H9 (cell line): ENCODE measurements at regions not wholly inside any gene's neighbourhood (a gene's known extent, or its start where the extent isn't known, plus 50 kb on each side); places are given as distances from the start of the nearest gene placed in this dataset.

ENCODE experiments used
- DNase-seq: peaks from one replicate; pipeline ENCODE4 v3.0.0-alpha.2; 2017
- H2AFZ ChIP-seq: one replicate; pipeline ENCODE4 v1.6.1; 2013; ENCODE audit warnings: mild to moderate bottlenecking, low read length, control low read depth, moderate library complexity
- H2AK5ac ChIP-seq: 2 replicates; pipeline ENCODE4 v1.6.1; 2013; ENCODE audit warnings: low read length, control low read depth, mixed read lengths; ENCODE audit not compliant: insufficient read length
- H2BK120ac ChIP-seq: one replicate; pipeline ENCODE4 v1.6.1; 2013; ENCODE audit warnings: low read depth, mild to moderate bottlenecking, low read length, control low read depth, inconsistent platforms; ENCODE audit not compliant: poor library complexity, severe bottlenecking
- H2BK12ac ChIP-seq: 2 replicates; pipeline ENCODE4 v1.6.1; 2013; ENCODE audit warnings: low read length, control low read depth, mixed read lengths, low read depth; ENCODE audit not compliant: insufficient read length
- H2BK15ac ChIP-seq: 2 replicates; pipeline ENCODE4 v1.6.1; 2013; ENCODE audit warnings: low read depth, low read length, control low read depth
- H2BK20ac ChIP-seq: one replicate; pipeline ENCODE4 v1.6.1; 2013; ENCODE audit warnings: low read depth, mild to moderate bottlenecking, low read length, control low read depth, inconsistent platforms; ENCODE audit not compliant: poor library complexity, severe bottlenecking
- H2BK5ac ChIP-seq: 2 replicates; pipeline ENCODE4 v1.6.1; 2013; ENCODE audit warnings: low read length, control low read depth, mixed read lengths; ENCODE audit not compliant: insufficient read length
- H3K14ac ChIP-seq: 2 replicates; pipeline ENCODE4 v1.6.1; 2013; ENCODE audit warnings: low read length, control low read depth; ENCODE audit not compliant: insufficient read depth
- H3K18ac ChIP-seq: 2 replicates; pipeline ENCODE4 v1.6.1; 2013; ENCODE audit warnings: low read depth, mild to moderate bottlenecking, mixed read lengths, low read length, control low read depth; ENCODE audit not compliant: insufficient read length
- H3K23ac ChIP-seq: 2 replicates; pipeline ENCODE4 v1.6.1; 2013; ENCODE audit warnings: low read length, control low read depth, mixed read lengths, low read depth; ENCODE audit not compliant: insufficient read length
- H3K23me2 ChIP-seq: 2 replicates; pipeline ENCODE4 v1.6.1; 2013; ENCODE audit warnings: low read depth, mild to moderate bottlenecking, mixed read lengths, low read length, control low read depth; ENCODE audit not compliant: insufficient read length, poor library complexity, severe bottlenecking
- H3K27ac ChIP-seq: 2 replicates; pipeline ENCODE4 v1.5.1; 2013; ENCODE audit warnings: low read length, control low read depth, mixed read lengths, low read depth; ENCODE audit not compliant: insufficient read length
- H3K27me3 ChIP-seq: 2 replicates; pipeline ENCODE4 v1.6.1; 2013; ENCODE audit warnings: low read length, control low read depth, inconsistent platforms; ENCODE audit not compliant: insufficient read depth
- H3K4ac ChIP-seq: 2 replicates; pipeline ENCODE4 v1.6.1; 2013; ENCODE audit warnings: low read depth, mild to moderate bottlenecking, control low read depth, inconsistent platforms, low read length, moderate library complexity
- H3K4me1 ChIP-seq: 2 replicates; pipeline ENCODE4 v1.6.1; 2013; ENCODE audit warnings: low read length, control low read depth, inconsistent platforms; ENCODE audit not compliant: insufficient read depth
- H3K4me2 ChIP-seq: 2 replicates; pipeline ENCODE4 v1.6.1; 2013; ENCODE audit warnings: low read length, control low read depth, mixed read lengths; ENCODE audit not compliant: insufficient read length, insufficient read depth
- H3K56ac ChIP-seq: 2 replicates; pipeline ENCODE4 v1.6.1; 2013; ENCODE audit warnings: low read depth, mild to moderate bottlenecking, mixed read lengths, low read length, control low read depth; ENCODE audit not compliant: insufficient read length
- H3K79me1 ChIP-seq: 2 replicates; pipeline ENCODE4 v1.6.1; 2013; ENCODE audit warnings: low read depth, mild to moderate bottlenecking, moderate library complexity, low read length, control low read depth, inconsistent platforms; ENCODE audit not compliant: insufficient read depth, poor library complexity, severe bottlenecking
- H3K79me2 ChIP-seq: 2 replicates; pipeline ENCODE4 v1.6.1; 2013; ENCODE audit warnings: low read length, control low read depth, inconsistent platforms; ENCODE audit not compliant: insufficient read depth
- H3K9ac ChIP-seq: 2 replicates; pipeline ENCODE4 v1.6.1; 2013; ENCODE audit warnings: low read length, control low read depth, mixed read lengths; ENCODE audit not compliant: insufficient read length; ENCODE audit errors: extremely low read depth
- H3K9me3 ChIP-seq: one replicate; pipeline ENCODE4 v1.6.1; 2013; ENCODE audit warnings: low read depth, low read length, inconsistent platforms; ENCODE audit not compliant: control insufficient read depth
- H3T11ph ChIP-seq: one replicate; pipeline ENCODE4 v1.6.1; 2013; ENCODE audit warnings: mild to moderate bottlenecking, low read length, control low read depth, inconsistent platforms
- H4K20me1 ChIP-seq: one replicate; pipeline ENCODE4 v1.6.1; 2013; ENCODE audit not compliant: control insufficient read depth, insufficient read length, insufficient read depth
- H4K5ac ChIP-seq: 2 replicates; pipeline ENCODE4 v1.6.1; 2013; ENCODE audit warnings: low read depth, mild to moderate bottlenecking, mixed read lengths, low read length, control low read depth; ENCODE audit not compliant: insufficient read length
- H4K8ac ChIP-seq: replicated peaks from 2 replicates; pipeline ENCODE4 v1.6.1; 2013; ENCODE audit warnings: low read length, control low read depth, mixed read lengths, low read depth; ENCODE audit not compliant: insufficient read length
- H4K91ac ChIP-seq: 2 replicates; pipeline ENCODE4 v1.6.1; 2013; ENCODE audit warnings: low read depth, mild to moderate bottlenecking, moderate library complexity, mixed read lengths, low read length, control low read depth; ENCODE audit not compliant: insufficient read length
- H3K27ac Mint-ChIP-seq, 3 experiments: 2 replicates in 2 of 3; 3 replicates in 1 of 3; pipeline ENCODE4 v1.8.0; 2020 to 2021; ENCODE audit warnings: mixed read lengths in 3 of 3, mild to moderate bottlenecking in 1 of 3, moderate library complexity in 1 of 3
- H3K27me3 Mint-ChIP-seq: 2 replicates; pipeline ENCODE4 v1.8.0; 2021; ENCODE audit warnings: low read depth, mild to moderate bottlenecking, moderate library complexity, mixed read lengths
- H3K36me3 Mint-ChIP-seq, 3 experiments: 2 replicates in 2 of 3; 3 replicates in 1 of 3; pipeline ENCODE4 v1.8.0; 2020 to 2021; ENCODE audit warnings: low read depth in 3 of 3, mixed read lengths in 3 of 3; ENCODE audit not compliant: insufficient read depth in 1 of 3
- H3K4me1 Mint-ChIP-seq, 2 experiments: 2 replicates each; pipeline ENCODE4 v1.8.0; 2020; ENCODE audit warnings: mixed read lengths in 2 of 2
- H3K4me3 Mint-ChIP-seq, 2 experiments: 2 replicates in 1 of 2; 3 replicates in 1 of 2; pipeline ENCODE4 v1.8.0; 2020 to 2021; ENCODE audit warnings: mild to moderate bottlenecking in 2 of 2, mixed read lengths in 2 of 2, moderate library complexity in 1 of 2
- H3K9me3 Mint-ChIP-seq, 2 experiments: 2 replicates in 1 of 2; 3 replicates in 1 of 2; pipeline ENCODE4 v1.8.0; 2020; ENCODE audit warnings: mild to moderate bottlenecking in 2 of 2, mixed read lengths in 2 of 2, moderate library complexity in 1 of 2
- CTCF ChIP-seq: fragments of 200-600 bp; sonication (generic); conservative IDR thresholded peaks from 3 replicates; pipeline ENCODE4 v1.8.0; 2021; ENCODE audit warnings: antibody characterized with exemption, mild to moderate bottlenecking
- WGBS: extraction: QIAGEN DNeasy Blood & Tissue Kit; methylation state at CpG from one replicate; pipeline ENCODE4 v1.1.7; 2013; ENCODE audit warnings: missing lambda C conversion rate, low lambda C conversion rate, mixed read lengths; ENCODE audit not compliant: insufficient read length; ENCODE audit errors: extremely low coverage; 5-methylcytosine and 5-hydroxymethylcytosine counted together

DNA sequence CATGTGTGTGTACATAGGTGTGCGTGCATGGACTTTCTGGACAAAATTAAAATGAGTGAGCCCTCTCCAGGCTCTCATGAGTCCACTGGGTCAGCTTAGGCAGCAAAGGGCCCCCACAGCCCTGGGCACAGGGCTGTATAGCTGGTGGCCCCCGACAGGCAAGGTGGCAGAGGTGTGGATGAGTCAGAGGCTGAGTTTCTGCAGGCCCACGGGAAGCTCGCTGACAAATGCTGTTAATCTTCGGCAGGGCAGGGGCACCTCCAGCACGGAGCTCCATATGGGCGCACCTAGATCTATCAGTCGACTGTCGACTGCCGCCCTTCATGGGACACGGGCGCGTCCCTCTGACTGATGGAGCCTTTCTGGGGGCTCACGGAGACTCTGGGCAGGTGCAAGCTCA is 181.1 kb downstream of the URI1 start:
- no peaks in the 10 kb centered on the region; a peak in 1 of 7 replicates for H3K36me3 Mint-ChIP-seq
- DNase-seq: no peak
- H3K9ac ChIP-seq: no peak overlapping the region
- H3K4me2 ChIP-seq: no peak overlapping the region
- no peak overlapping the region for H2BK5ac ChIP-seq
- no peak overlapping the region for H2BK120ac ChIP-seq
- no peak overlapping the region for H3K23ac ChIP-seq
- H2AFZ ChIP-seq: no peak overlapping the region
- H3K27me3 Mint-ChIP-seq: peaks cover 2% of the 10 kb centered on the region
- H3K27ac ChIP-seq: no peak overlapping the region
- no peak overlapping the region for H3K14ac ChIP-seq
- H2BK20ac ChIP-seq: no peak overlapping the region
- 0 out of 4 replicates have a peak, but pooled peaks cover 0 to 2% of the 10 kb centered on the region in 2 experiments for H3K4me1 Mint-ChIP-seq
- no peaks in the 10 kb centered on the region for H3K79me2 ChIP-seq
- H3K79me1 ChIP-seq: no peaks in the 10 kb centered on the region
- no peaks in the 10 kb centered on the region for H3K9me3 Mint-ChIP-seq
- H2BK15ac ChIP-seq: no peak overlapping the region
- no CpG with 5 or more reads among the region's 14 CpGs for WGBS
- H3K27me3 ChIP-seq: no peaks in the 10 kb centered on the region
- H3K9me3 ChIP-seq: no peaks in the 10 kb centered on the region
- H3K23me2 ChIP-seq: no peaks in the 10 kb centered on the region
- H4K91ac ChIP-seq: no peak overlapping the region
- no peaks in the 10 kb centered on the region for H3K4me1 ChIP-seq
- no peak for TF ChIP-seq CTCF
- H3K27ac Mint-ChIP-seq: no peak overlapping the region
- no peaks in the 10 kb centered on the region for H4K20me1 ChIP-seq
- no peak overlapping the region for H3K4ac ChIP-seq
- no peak overlapping the region for H3K56ac ChIP-seq
- no peak overlapping the region for H2AK5ac ChIP-seq
- no peak overlapping the region for H4K8ac ChIP-seq
- no peak overlapping the region for H4K5ac ChIP-seq
- H3K18ac ChIP-seq: no peak overlapping the region
- H3K4me3 Mint-ChIP-seq: no peak overlapping the region
- no peak overlapping the region for H2BK12ac ChIP-seq
- H3T11ph ChIP-seq: no peak overlapping the region
